ENCODE measurements at regions not wholly inside any gene's neighbourhood (a gene's known extent, or its start where the extent isn't known, plus 50 kb on each side); places are given as distances from the start of the nearest gene placed in this dataset.

GRCh38 chr2:29974086-29974485 is 52.7 kb upstream of the ALK start:
- no peaks in the 10 kb centered on the region for H3K27me3 Mint-ChIP-seq
- ATAC-seq (no peak), DNase-seq (no peak)
- H3K4me1 Mint-ChIP-seq, result no peaks in the 10 kb centered on the region
- H3K36me3 Mint-ChIP-seq (ENCODE audit: low read depth), result no peaks in the 10 kb centered on the region
- H3K9me3 Mint-ChIP-seq, result peaks cover 4% of the 10 kb centered on the region
- no peak overlapping the region for H3K27ac Mint-ChIP-seq
- no peak overlapping the region for H3K4me3 Mint-ChIP-seq

GRCh38 chr2:29977284-29977683 is 55.9 kb upstream of the ALK start:
- H3K27ac Mint-ChIP-seq, result no peak overlapping the region

GRCh38 chr2:29981402-29981801 is 60.0 kb upstream of the ALK start:
- no peak overlapping the region for H3K4me3 Mint-ChIP-seq
- peaks cover 3% of the 10 kb centered on the region for H3K27me3 Mint-ChIP-seq
- H3K27ac Mint-ChIP-seq, result no peak overlapping the region
- no peaks in the 10 kb centered on the region for H3K4me1 Mint-ChIP-seq
- H3K9me3 Mint-ChIP-seq, result no peaks in the 10 kb centered on the region
- H3K36me3 Mint-ChIP-seq (ENCODE audit: low read depth), result no peaks in the 10 kb centered on the region
- ATAC-seq, result no peak
- DNase-seq, result no peak

More at GRCh38 chr2:29977284-29977683, 55.9 kb upstream of the ALK start:
- DNase-seq (no peak), ATAC-seq (no peak)
- peaks cover 3% of the 10 kb centered on the region for H3K27me3 Mint-ChIP-seq
- H3K4me3 Mint-ChIP-seq, result no peak overlapping the region
- peaks cover 4% of the 10 kb centered on the region for H3K9me3 Mint-ChIP-seq
- no peaks in the 10 kb centered on the region for H3K4me1 Mint-ChIP-seq
- H3K36me3 Mint-ChIP-seq (ENCODE audit: low read depth), result no peaks in the 10 kb centered on the region

- Mint-ChIP-seq H3K4me1 (no peaks in the 10 kb centered on the region), H3K27me3 (peaks cover 3% of the 10 kb centered on the region), H3K36me3 (ENCODE audit: low read depth) (no peaks in the 10 kb centered on the region), H3K4me3 (no peak overlapping the region), H3K9me3 (no peaks in the 10 kb centered on the region), H3K27ac (no peak overlapping the region)
- DNase-seq (no peak), ATAC-seq (no peak)
These were observed 61.9 kb upstream of the ALK start for GRCh38 chr2:29983308-29983707.

GRCh38 chr2:29987146-29987545 is 65.8 kb upstream of the ALK start:
- H3K9me3 Mint-ChIP-seq, result no peaks in the 10 kb centered on the region
- H3K4me3 Mint-ChIP-seq, result no peak overlapping the region
- no peak for ATAC-seq
- DNase-seq, result no peak
- H3K4me1 Mint-ChIP-seq, result no peaks in the 10 kb centered on the region
- H3K36me3 Mint-ChIP-seq (ENCODE audit: low read depth), result no peaks in the 10 kb centered on the region
- peaks cover 2% of the 10 kb centered on the region for H3K27me3 Mint-ChIP-seq
- no peak overlapping the region for H3K27ac Mint-ChIP-seq

GRCh38 chr2:29990129-29990528 is 68.7 kb upstream of the ALK start:
- Mint-ChIP-seq H3K4me1 (no peaks in the 10 kb centered on the region), H3K36me3 (ENCODE audit: low read depth) (no peaks in the 10 kb centered on the region), H3K27me3 (peaks cover 13% of the 10 kb centered on the region), H3K27ac (no peak overlapping the region), H3K9me3 (no peaks in the 10 kb centered on the region), H3K4me3 (no peak overlapping the region)
- ATAC-seq (no peak), DNase-seq (no peak)

GRCh38 chr2:29991086-29991485 is 69.7 kb upstream of the ALK start:
- ATAC-seq (no peak), DNase-seq (no peak)
- H3K27ac Mint-ChIP-seq, result no peak overlapping the region
- no peaks in the 10 kb centered on the region for H3K4me1 Mint-ChIP-seq
- H3K4me3 Mint-ChIP-seq, result no peak overlapping the region
- H3K36me3 Mint-ChIP-seq (ENCODE audit: low read depth), result no peaks in the 10 kb centered on the region
- H3K27me3 Mint-ChIP-seq, result peaks cover 15% of the 10 kb centered on the region
- no peaks in the 10 kb centered on the region for H3K9me3 Mint-ChIP-seq

- H3K4me3 Mint-ChIP-seq, result no peak overlapping the region
- no peak for DNase-seq
- peaks cover 14% of the 10 kb centered on the region for H3K27me3 Mint-ChIP-seq
- no peaks in the 10 kb centered on the region for H3K9me3 Mint-ChIP-seq
- H3K4me1 Mint-ChIP-seq, result no peaks in the 10 kb centered on the region
- no peak for ATAC-seq
- H3K36me3 Mint-ChIP-seq (ENCODE audit: low read depth), result peaks cover 1% of the 10 kb centered on the region
- no peak overlapping the region for H3K27ac Mint-ChIP-seq
These were observed 73.9 kb upstream of the ALK start for GRCh38 chr2:29995241-29995640.

GRCh38 chr2:30003128-30003527 is 81.7 kb upstream of the ALK start:
- DNase-seq, result no peak
- H3K4me3 Mint-ChIP-seq, result no peak overlapping the region
- ATAC-seq, result no peak
- H3K4me1 Mint-ChIP-seq, result no peaks in the 10 kb centered on the region
- no peaks in the 10 kb centered on the region for H3K36me3 Mint-ChIP-seq (ENCODE audit: low read depth)
- no peaks in the 10 kb centered on the region for H3K9me3 Mint-ChIP-seq
- peaks cover 2% of the 10 kb centered on the region for H3K27me3 Mint-ChIP-seq
- H3K27ac Mint-ChIP-seq, result no peak overlapping the region

- Mint-ChIP-seq H3K36me3 (ENCODE audit: low read depth) (no peaks in the 10 kb centered on the region), H3K9me3 (no peaks in the 10 kb centered on the region), H3K4me1 (no peaks in the 10 kb centered on the region)
These were observed 101.2 kb upstream of the ALK start for GRCh38 chr2:30022444-30023071.

GRCh38 chr2:30024281-30024680 is 102.9 kb upstream of the ALK start:
- DNase-seq (no peak), ATAC-seq (no peak)
- Mint-ChIP-seq H3K36me3 (ENCODE audit: low read depth) (no peaks in the 10 kb centered on the region), H3K27me3 (peaks cover 7% of the 10 kb centered on the region), H3K4me1 (no peaks in the 10 kb centered on the region), H3K27ac (no peak overlapping the region), H3K4me3 (no peak overlapping the region), H3K9me3 (no peaks in the 10 kb centered on the region)

More at GRCh38 chr2:30022444-30023071, 101.2 kb upstream of the ALK start:
- H3K4me3 Mint-ChIP-seq, result no peak overlapping the region
- H3K27me3 Mint-ChIP-seq, result peaks cover 3% of the 10 kb centered on the region
- no peak overlapping the region for H3K27ac Mint-ChIP-seq
- ATAC-seq (no peak), DNase-seq (no peak)

- Mint-ChIP-seq H3K27ac (no peak overlapping the region), H3K4me3 (no peak overlapping the region), H3K9me3 (no peaks in the 10 kb centered on the region), H3K36me3 (ENCODE audit: low read depth) (no peaks in the 10 kb centered on the region), H3K4me1 (no peaks in the 10 kb centered on the region), H3K27me3 (peaks cover 8% of the 10 kb centered on the region)
- DNase-seq, result peak; percentile 9
- no peak for ATAC-seq
These were observed 105.0 kb upstream of the ALK start for GRCh38 chr2:30026091-30027055.

GRCh38 chr2:30029804-30030203 is 108.4 kb upstream of the ALK start:
- H3K36me3 Mint-ChIP-seq (ENCODE audit: low read depth), result no peaks in the 10 kb centered on the region
- H3K9me3 Mint-ChIP-seq, result no peaks in the 10 kb centered on the region
- H3K4me1 Mint-ChIP-seq, result no peaks in the 10 kb centered on the region
- DNase-seq (no peak), ATAC-seq (no peak)
- H3K27me3 Mint-ChIP-seq, result peaks cover 13% of the 10 kb centered on the region
- no peak overlapping the region for H3K27ac Mint-ChIP-seq
- no peak overlapping the region for H3K4me3 Mint-ChIP-seq

GRCh38 chr2:30030361-30030760 is 109.0 kb upstream of the ALK start:
- Mint-ChIP-seq H3K4me3 (no peak overlapping the region), H3K36me3 (ENCODE audit: low read depth) (no peaks in the 10 kb centered on the region), H3K9me3 (no peaks in the 10 kb centered on the region), H3K27ac (no peak overlapping the region), H3K4me1 (no peaks in the 10 kb centered on the region), H3K27me3 (peaks cover 13% of the 10 kb centered on the region)
- ATAC-seq (no peak), DNase-seq (no peak)

- H3K4me1 Mint-ChIP-seq, result no peaks in the 10 kb centered on the region
- H3K27ac Mint-ChIP-seq, result no peak overlapping the region
These were observed 109.8 kb upstream of the ALK start for GRCh38 chr2:30031184-30031583.

More at GRCh38 chr2:30031184-30031583, 109.8 kb upstream of the ALK start:
- peaks cover 13% of the 10 kb centered on the region for H3K27me3 Mint-ChIP-seq
- no peaks in the 10 kb centered on the region for H3K36me3 Mint-ChIP-seq (ENCODE audit: low read depth)
- DNase-seq, result no peak
- ATAC-seq, result no peak
- no peak overlapping the region for H3K4me3 Mint-ChIP-seq
- no peaks in the 10 kb centered on the region for H3K9me3 Mint-ChIP-seq
